Osteocyte (in vitro differentiated cells): ENCODE measurements at regions not wholly inside any gene's neighbourhood (a gene's known extent, or its start where the extent isn't known, plus 50 kb on each side); places are given as distances from the start of the nearest gene placed in this dataset.

Experiments
- DNase-seq: peaks from one replicate; pipeline ENCODE4 v3.0.0; 2021; ENCODE audit warnings: mixed read lengths; ENCODE audit not compliant: unreplicated experiment; ENCODE audit errors: extremely low spot score
- H3K27ac Mint-ChIP-seq: one replicate; pipeline ENCODE4 v1.8.0; 2021; ENCODE audit warnings: mild to moderate bottlenecking, mixed read lengths; ENCODE audit not compliant: unreplicated experiment
- H3K27me3 Mint-ChIP-seq: one replicate; pipeline ENCODE4 v1.8.0; 2021; ENCODE audit warnings: mixed read lengths; ENCODE audit not compliant: unreplicated experiment
- H3K36me3 Mint-ChIP-seq: one replicate; pipeline ENCODE4 v1.8.0; 2021; ENCODE audit warnings: mixed read lengths; ENCODE audit not compliant: unreplicated experiment
- H3K4me1 Mint-ChIP-seq: one replicate; pipeline ENCODE4 v1.8.0; 2021; ENCODE audit warnings: mixed read lengths; ENCODE audit not compliant: unreplicated experiment
- H3K4me3 Mint-ChIP-seq: one replicate; pipeline ENCODE4 v1.8.0; 2021; ENCODE audit warnings: mild to moderate bottlenecking, moderate library complexity, mixed read lengths; ENCODE audit not compliant: unreplicated experiment
- H3K9me3 Mint-ChIP-seq: one replicate; pipeline ENCODE4 v1.8.0; 2021; ENCODE audit warnings: mixed read lengths; ENCODE audit not compliant: unreplicated experiment
- TF ChIP-seq, protein P1 (sequence below): fragments of 200-600 bp; sonication (generic); IDR thresholded peaks from 2 replicates; pipeline ENCODE4 v1.5.0; 2021; ENCODE audit warnings: antibody characterized with exemption, mild to moderate bottlenecking, moderate library complexity

DNA sequence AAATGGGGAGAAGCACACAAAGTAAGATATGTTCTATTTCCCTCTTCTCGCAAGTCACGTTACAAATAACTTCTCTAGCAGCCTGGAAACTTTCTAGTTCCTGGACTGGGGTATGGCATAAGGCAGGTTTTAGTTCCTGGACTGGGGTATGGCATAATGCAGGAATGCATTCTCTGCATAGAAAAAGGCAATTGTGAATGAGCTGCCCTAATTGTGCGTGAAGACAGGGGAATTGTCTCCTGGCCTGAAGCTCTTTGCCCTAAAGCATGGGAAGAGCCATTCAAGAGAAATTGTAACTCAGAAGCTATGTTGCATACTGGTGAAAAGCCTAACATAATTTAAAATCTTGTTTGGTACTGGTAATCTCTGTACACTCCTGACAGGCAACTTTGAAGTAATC, 54.3 kb upstream of the CBLB start:
- peaks cover 1% of the 10 kb centered on the region for H3K36me3 Mint-ChIP-seq
- no peaks in the 10 kb centered on the region for H3K27me3 Mint-ChIP-seq
- H3K9me3 Mint-ChIP-seq = peaks cover 24% of the 10 kb centered on the region
- H3K4me1 Mint-ChIP-seq = no peaks in the 10 kb centered on the region
- TF ChIP-seq, protein P1, sequence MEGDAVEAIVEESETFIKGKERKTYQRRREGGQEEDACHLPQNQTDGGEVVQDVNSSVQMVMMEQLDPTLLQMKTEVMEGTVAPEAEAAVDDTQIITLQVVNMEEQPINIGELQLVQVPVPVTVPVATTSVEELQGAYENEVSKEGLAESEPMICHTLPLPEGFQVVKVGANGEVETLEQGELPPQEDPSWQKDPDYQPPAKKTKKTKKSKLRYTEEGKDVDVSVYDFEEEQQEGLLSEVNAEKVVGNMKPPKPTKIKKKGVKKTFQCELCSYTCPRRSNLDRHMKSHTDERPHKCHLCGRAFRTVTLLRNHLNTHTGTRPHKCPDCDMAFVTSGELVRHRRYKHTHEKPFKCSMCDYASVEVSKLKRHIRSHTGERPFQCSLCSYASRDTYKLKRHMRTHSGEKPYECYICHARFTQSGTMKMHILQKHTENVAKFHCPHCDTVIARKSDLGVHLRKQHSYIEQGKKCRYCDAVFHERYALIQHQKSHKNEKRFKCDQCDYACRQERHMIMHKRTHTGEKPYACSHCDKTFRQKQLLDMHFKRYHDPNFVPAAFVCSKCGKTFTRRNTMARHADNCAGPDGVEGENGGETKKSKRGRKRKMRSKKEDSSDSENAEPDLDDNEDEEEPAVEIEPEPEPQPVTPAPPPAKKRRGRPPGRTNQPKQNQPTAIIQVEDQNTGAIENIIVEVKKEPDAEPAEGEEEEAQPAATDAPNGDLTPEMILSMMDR = no peak
- H3K27ac Mint-ChIP-seq = no peak overlapping the region
- DNase-seq = no peak
- no peak overlapping the region for H3K4me3 Mint-ChIP-seq

DNA sequence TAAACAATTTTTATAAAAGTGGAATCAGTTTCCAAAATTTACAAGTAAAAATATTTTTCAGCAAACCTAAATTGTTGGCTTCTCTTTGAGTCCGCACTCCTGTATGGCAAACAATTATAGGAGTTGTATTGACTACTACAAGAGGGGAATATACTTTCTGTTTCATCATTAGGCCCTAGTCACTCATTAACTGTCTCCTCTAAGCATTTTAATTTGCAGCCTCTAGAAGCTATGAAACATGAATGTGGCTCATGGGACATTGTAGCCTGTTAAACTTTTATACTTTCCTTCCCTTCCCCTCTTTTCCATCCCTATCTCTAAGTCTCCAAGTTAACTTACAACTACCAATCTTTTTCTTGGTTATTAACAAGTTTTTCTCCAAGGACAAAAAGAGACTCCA, 58.9 kb upstream of the CBLB start:
- no peak for DNase-seq
- TF ChIP-seq, protein P1 = no peak
- Mint-ChIP-seq H3K9me3 (no peaks in the 10 kb centered on the region), H3K36me3 (no peaks in the 10 kb centered on the region), H3K4me3 (no peak overlapping the region), H3K27me3 (no peaks in the 10 kb centered on the region), H3K4me1 (no peaks in the 10 kb centered on the region), H3K27ac (no peak overlapping the region)

DNA sequence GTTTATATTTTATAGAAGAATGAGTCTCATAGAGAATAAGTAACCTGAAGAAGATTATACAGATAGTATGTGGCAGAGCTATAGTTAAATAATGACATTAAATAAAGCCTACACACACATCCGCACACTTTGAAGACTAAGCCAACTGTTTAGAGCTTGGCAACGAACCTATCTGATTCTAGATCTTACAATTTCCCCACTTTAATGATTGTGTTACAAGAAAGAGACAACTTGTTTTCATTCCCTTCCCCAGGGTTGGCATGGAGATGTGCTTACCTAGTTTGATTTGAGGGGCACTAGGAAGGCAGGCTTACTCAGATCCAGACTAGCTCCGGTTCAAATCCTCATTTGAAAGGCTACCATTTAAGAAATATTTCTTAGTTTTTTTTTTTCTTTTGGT, 61.9 kb upstream of the CBLB start:
- no peak for DNase-seq
- no peaks in the 10 kb centered on the region for H3K27me3 Mint-ChIP-seq
- TF ChIP-seq, protein P1 = no peak
- H3K4me1 Mint-ChIP-seq = no peaks in the 10 kb centered on the region
- H3K9me3 Mint-ChIP-seq = peaks cover 4% of the 10 kb centered on the region
- no peak overlapping the region for H3K4me3 Mint-ChIP-seq
- no peaks in the 10 kb centered on the region for H3K36me3 Mint-ChIP-seq
- H3K27ac Mint-ChIP-seq = no peak overlapping the region

- Mint-ChIP-seq H3K9me3 (peaks cover 4% of the 10 kb centered on the region), H3K27me3 (no peaks in the 10 kb centered on the region), H3K36me3 (no peaks in the 10 kb centered on the region), H3K4me3 (no peak overlapping the region), H3K27ac (no peak overlapping the region), H3K4me1 (no peaks in the 10 kb centered on the region)
- DNase-seq = no peak
- TF ChIP-seq, protein P1 = no peak
These were observed 62.7 kb upstream of the CBLB start for GRCh38 chr3:105931500-105931899.

GRCh38 chr3:105933871-105934270, 65.1 kb upstream of the CBLB start:
- Mint-ChIP-seq H3K9me3 (peaks cover 4% of the 10 kb centered on the region), H3K27ac (no peak overlapping the region), H3K4me3 (no peak overlapping the region), H3K36me3 (no peaks in the 10 kb centered on the region), H3K4me1 (peaks cover 13% of the 10 kb centered on the region), H3K27me3 (no peaks in the 10 kb centered on the region)
- no peak for DNase-seq
- TF ChIP-seq, protein P1 = no peak
